GM13977 (cell line): ENCODE measurements at regions not wholly inside any gene's neighbourhood (a gene's known extent, or its start where the extent isn't known, plus 50 kb on each side); places are given as distances from the start of the nearest gene placed in this dataset.

ENCODE experiments used
- DNase-seq: peaks from one replicate; pipeline ENCODE4 v3.0.0; 2012; ENCODE audit warnings: low spot score
- CTCF ChIP-seq: IDR thresholded peaks from 2 replicates; pipeline ENCODE4 v1.5.1; 2012; ENCODE audit warnings: mild to moderate bottlenecking, control low read depth; ENCODE audit not compliant: insufficient read depth; ENCODE audit errors: extremely low read depth, missing control alignments
- in situ Hi-C: fragments of 300-500 bp; cut with MboI; formaldehyde crosslinking; loops from one replicate; pipeline ENCODE4 v1.12.0; 2022; ENCODE audit warnings: low sequenced_read_pairs, low pct_unique_long_range_greater_than_20kb, mixed read lengths, inconsistent platforms; ENCODE audit not compliant: unreplicated experiment

- TF ChIP-seq CTCF = no peak
- DNase-seq = no peak
- in situ Hi-C loops = loop anchor here (25.0 kb wide), 1 partner anchor 305 kb away; the partner anchor contains the start of gene POM121L2
Observed at GRCh38 chr6:27617046-27617687, 144.3 kb upstream of the ZNF184 start.

GRCh38 chr6:27616328-27617045 lies 143.6 kb upstream of the ZNF184 start:
- in situ Hi-C loops = loop anchor here (25.0 kb wide), 1 partner anchor 304 kb away; the partner anchor contains the start of gene POM121L2

GRCh38 chr6:27611451-27611850 lies 138.5 kb upstream of the ZNF184 start:
- no peak for DNase-seq
- in situ Hi-C loops = loop anchor here (25.0 kb wide), 1 partner anchor 299 kb away; the partner anchor contains the start of gene POM121L2

More at GRCh38 chr6:27616328-27617045, 143.6 kb upstream of the ZNF184 start:
- DNase-seq = no peak
- TF ChIP-seq CTCF = no peak

GRCh38 chr6:27608916-27609883 lies 136.3 kb upstream of the ZNF184 start:
- DNase-seq = no peak

More at GRCh38 chr6:27611451-27611850, 138.5 kb upstream of the ZNF184 start:
- TF ChIP-seq CTCF = no peak

GRCh38 chr6:27605401-27606342 lies 132.8 kb upstream of the ZNF184 start:
- no peak for DNase-seq
- in situ Hi-C loops = loop anchor here (25.0 kb wide), 1 partner anchor 293 kb away; the partner anchor contains the start of gene POM121L2
- TF ChIP-seq CTCF = no peak

More at GRCh38 chr6:27608916-27609883, 136.3 kb upstream of the ZNF184 start:
- in situ Hi-C loops = loop anchor here (25.0 kb wide), 1 partner anchor 297 kb away; the partner anchor contains the start of gene POM121L2
- TF ChIP-seq CTCF = peak; percentile 88
